ENCODE measurements at regions not wholly inside any gene's neighbourhood (a gene's known extent, or its start where the extent isn't known, plus 50 kb on each side); places are given as distances from the start of the nearest gene placed in this dataset.

- no peak for TF ChIP-seq CTCF (IDR thresholded peaks at IDR 0.05; ENCODE audit: unreplicated experiment in 3 of 3)
- Mint-ChIP-seq H3K9me3 (peaks cover 14% of the 10 kb centered on the region), H3K36me3 (ENCODE audit: low read depth) (no peaks in the 10 kb centered on the region), H3K4me3 (no peak overlapping the region), H3K27me3 (ENCODE audit: low read depth) (no peaks in the 10 kb centered on the region), H3K4me1 (no peaks in the 10 kb centered on the region), H3K27ac (no peak overlapping the region)
These were observed 1502.5 kb downstream of the KCNT2 start for GRCh38 chr1:195105773-195106172.

GRCh38 chr1:195105281-195105680 is 1503.0 kb downstream of the KCNT2 start:
- Mint-ChIP-seq H3K27me3 (ENCODE audit: low read depth) (no peaks in the 10 kb centered on the region), H3K4me1 (no peaks in the 10 kb centered on the region), H3K27ac (no peak overlapping the region), H3K9me3 (peaks cover 14% of the 10 kb centered on the region), H3K36me3 (ENCODE audit: low read depth) (no peaks in the 10 kb centered on the region), H3K4me3 (no peak overlapping the region)
- TF ChIP-seq CTCF (IDR thresholded peaks at IDR 0.05; ENCODE audit: unreplicated experiment in 3 of 3): no peak

GRCh38 chr1:195097316-195097715 is 1510.9 kb downstream of the KCNT2 start:
- no peaks in the 10 kb centered on the region for H3K27me3 Mint-ChIP-seq (ENCODE audit: low read depth)
- no peak overlapping the region for H3K4me3 Mint-ChIP-seq
- no peak for TF ChIP-seq CTCF (IDR thresholded peaks at IDR 0.05; ENCODE audit: unreplicated experiment in 3 of 3)
- H3K4me1 Mint-ChIP-seq: no peaks in the 10 kb centered on the region
- H3K9me3 Mint-ChIP-seq: no peaks in the 10 kb centered on the region
- H3K36me3 Mint-ChIP-seq (ENCODE audit: low read depth): no peaks in the 10 kb centered on the region
- H3K27ac Mint-ChIP-seq: no peak overlapping the region

GRCh38 chr1:195096051-195096521 is 1512.2 kb downstream of the KCNT2 start:
- no peak overlapping the region for H3K4me3 Mint-ChIP-seq
- no peaks in the 10 kb centered on the region for H3K9me3 Mint-ChIP-seq
- no peaks in the 10 kb centered on the region for H3K4me1 Mint-ChIP-seq
- no peaks in the 10 kb centered on the region for H3K27me3 Mint-ChIP-seq (ENCODE audit: low read depth)
- no peak for TF ChIP-seq CTCF (IDR thresholded peaks at IDR 0.05; ENCODE audit: unreplicated experiment in 3 of 3)
- H3K36me3 Mint-ChIP-seq (ENCODE audit: low read depth): no peaks in the 10 kb centered on the region
- H3K27ac Mint-ChIP-seq: no peak overlapping the region

- Mint-ChIP-seq H3K27ac (no peak overlapping the region), H3K9me3 (no peaks in the 10 kb centered on the region), H3K4me1 (no peaks in the 10 kb centered on the region), H3K36me3 (ENCODE audit: low read depth) (no peaks in the 10 kb centered on the region), H3K4me3 (no peak overlapping the region), H3K27me3 (ENCODE audit: low read depth) (no peaks in the 10 kb centered on the region)
- no peak for TF ChIP-seq CTCF (IDR thresholded peaks at IDR 0.05; ENCODE audit: unreplicated experiment in 3 of 3)
These were observed 1523.0 kb downstream of the KCNT2 start for GRCh38 chr1:195085196-195085595.

- Mint-ChIP-seq H3K4me3 (no peak overlapping the region), H3K27me3 (ENCODE audit: low read depth) (no peaks in the 10 kb centered on the region), H3K36me3 (ENCODE audit: low read depth) (no peaks in the 10 kb centered on the region), H3K9me3 (no peaks in the 10 kb centered on the region), H3K27ac (no peak overlapping the region), H3K4me1 (no peaks in the 10 kb centered on the region)
- no peak for TF ChIP-seq CTCF (IDR thresholded peaks at IDR 0.05; ENCODE audit: unreplicated experiment in 3 of 3)
These were observed 1526.1 kb downstream of the KCNT2 start for GRCh38 chr1:195082183-195082582.
